ENCODE measurements at regions not wholly inside any gene's neighbourhood (a gene's known extent, or its start where the extent isn't known, plus 50 kb on each side); places are given as distances from the start of the nearest gene placed in this dataset.

- Histone ChIP-seq H3K4me2 (no peak overlapping the region), H2AFZ (ENCODE audit: low read depth) (no peak overlapping the region), H4K20me1 (ENCODE audit: insufficient read depth) (no peaks in the 10 kb centered on the region), H3K36me3 (replicated peaks in 1 of 2; ENCODE audit: control insufficient read depth in 1 of 2, insufficient read depth in 2 of 2, low read length in 1 of 2) (no peaks in the 10 kb centered on the region), H3F3A (replicated peaks; ENCODE audit: insufficient read depth) (no peaks in the 10 kb centered on the region), H3K79me2 (ENCODE audit: insufficient read depth) (no peaks in the 10 kb centered on the region), H3K9me2 (no peaks in the 10 kb centered on the region), H3K4me3 (ENCODE audit: low read depth in 2 of 2, low read length in 1 of 2) (no peak overlapping the region), H3K27ac (ENCODE audit: low read depth in 2 of 2, low read length in 1 of 2) (no peak overlapping the region), H3K27me3 (ENCODE audit: insufficient read depth) (peaks cover 29% of the 10 kb centered on the region; the same call in 1 of the 2 replicates), H3K9ac (no peak overlapping the region), H3K4me1 (ENCODE audit: control insufficient read depth in 1 of 2, insufficient read depth in 2 of 2, low read depth in 1 of 2, low read length in 1 of 2) (no peaks in the 10 kb centered on the region), H3K9me3 (no peaks in the 10 kb centered on the region)
- WGBS (ENCODE audit: low lambda C conversion rate), result 12% methylated on average over 8 of the region's 9 CpGs
- no peak for DNase-seq
- POLR2A ChIA-PET, result no interaction called here
- CTCF ChIA-PET, result no interaction called here
- TF ChIP-seq TCF12 (IDR thresholded peaks at IDR 0.05), result no peak
- TF ChIP-seq, protein P1, sequence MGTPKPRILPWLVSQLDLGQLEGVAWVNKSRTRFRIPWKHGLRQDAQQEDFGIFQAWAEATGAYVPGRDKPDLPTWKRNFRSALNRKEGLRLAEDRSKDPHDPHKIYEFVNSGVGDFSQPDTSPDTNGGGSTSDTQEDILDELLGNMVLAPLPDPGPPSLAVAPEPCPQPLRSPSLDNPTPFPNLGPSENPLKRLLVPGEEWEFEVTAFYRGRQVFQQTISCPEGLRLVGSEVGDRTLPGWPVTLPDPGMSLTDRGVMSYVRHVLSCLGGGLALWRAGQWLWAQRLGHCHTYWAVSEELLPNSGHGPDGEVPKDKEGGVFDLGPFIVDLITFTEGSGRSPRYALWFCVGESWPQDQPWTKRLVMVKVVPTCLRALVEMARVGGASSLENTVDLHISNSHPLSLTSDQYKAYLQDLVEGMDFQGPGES (IDR thresholded peaks at IDR 0.05; ENCODE audit: low read depth, low read length), result no peak
- TF ChIP-seq SIN3A (IDR thresholded peaks at IDR 0.05; ENCODE audit: borderline replicate concordance, low read depth, low read length), result no peak
- TF ChIP-seq, protein P2, sequence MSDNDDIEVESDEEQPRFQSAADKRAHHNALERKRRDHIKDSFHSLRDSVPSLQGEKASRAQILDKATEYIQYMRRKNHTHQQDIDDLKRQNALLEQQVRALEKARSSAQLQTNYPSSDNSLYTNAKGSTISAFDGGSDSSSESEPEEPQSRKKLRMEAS (IDR thresholded peaks at IDR 0.05; ENCODE audit: low read depth), result no peak
- no peak for TF ChIP-seq MEF2A (IDR thresholded peaks at IDR 0.05; ENCODE audit: borderline replicate concordance, low read depth)
- TF ChIP-seq MXI1 (IDR thresholded peaks at IDR 0.05; ENCODE audit: low read depth, low read length), result no peak
- TF ChIP-seq, protein P3, sequence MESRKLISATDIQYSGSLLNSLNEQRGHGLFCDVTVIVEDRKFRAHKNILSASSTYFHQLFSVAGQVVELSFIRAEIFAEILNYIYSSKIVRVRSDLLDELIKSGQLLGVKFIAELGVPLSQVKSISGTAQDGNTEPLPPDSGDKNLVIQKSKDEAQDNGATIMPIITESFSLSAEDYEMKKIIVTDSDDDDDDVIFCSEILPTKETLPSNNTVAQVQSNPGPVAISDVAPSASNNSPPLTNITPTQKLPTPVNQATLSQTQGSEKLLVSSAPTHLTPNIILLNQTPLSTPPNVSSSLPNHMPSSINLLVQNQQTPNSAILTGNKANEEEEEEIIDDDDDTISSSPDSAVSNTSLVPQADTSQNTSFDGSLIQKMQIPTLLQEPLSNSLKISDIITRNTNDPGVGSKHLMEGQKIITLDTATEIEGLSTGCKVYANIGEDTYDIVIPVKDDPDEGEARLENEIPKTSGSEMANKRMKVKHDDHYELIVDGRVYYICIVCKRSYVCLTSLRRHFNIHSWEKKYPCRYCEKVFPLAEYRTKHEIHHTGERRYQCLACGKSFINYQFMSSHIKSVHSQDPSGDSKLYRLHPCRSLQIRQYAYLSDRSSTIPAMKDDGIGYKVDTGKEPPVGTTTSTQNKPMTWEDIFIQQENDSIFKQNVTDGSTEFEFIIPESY (IDR thresholded peaks at IDR 0.05; ENCODE audit: borderline replicate concordance, low read depth), result no peak
- no peak for TF ChIP-seq EZH2phosphoT487 (IDR thresholded peaks at IDR 0.05; ENCODE audit: borderline replicate concordance, low read depth)
- TF ChIP-seq NFIC (IDR thresholded peaks at IDR 0.05; ENCODE audit: borderline replicate concordance), result no peak
- no peak for TF ChIP-seq USF1 (IDR thresholded peaks at IDR 0.05; ENCODE audit: borderline replicate concordance, low read depth)
- no peak for TF ChIP-seq ELF1 (IDR thresholded peaks at IDR 0.05)
- no peak for TF ChIP-seq FOXJ3 (CRISPR knock-in tag; IDR thresholded peaks at IDR 0.05)
- TF ChIP-seq RFX5 (IDR thresholded peaks at IDR 0.05; ENCODE audit: low read length), result no peak
- no peak for TF ChIP-seq RAD21 (IDR thresholded peaks at IDR 0.05; ENCODE audit: low read length)
- TF ChIP-seq USF2 (IDR thresholded peaks at IDR 0.05; ENCODE audit: borderline replicate concordance, low read depth, low read length), result no peak
- no peak for TF ChIP-seq GATA2 (CRISPR knock-in tag; IDR thresholded peaks at IDR 0.05)
Measured at GRCh38 chr12:34275129-34275528, 252.8 kb downstream of the ALG10 start.
